GM12801 (cell line): ENCODE measurements at regions not wholly inside any gene's neighbourhood (a gene's known extent, or its start where the extent isn't known, plus 50 kb on each side); places are given as distances from the start of the nearest gene placed in this dataset.

ENCODE experiments used
- TF ChIP-seq, protein P1 (sequence below): IDR thresholded peaks from one replicate; pipeline ENCODE4 v1.5.1; 2011; ENCODE audit warnings: control low read depth; ENCODE audit not compliant: insufficient read length; ENCODE audit errors: extremely low read depth

GRCh38 chr2:118502106-118502505 is 345.3 kb downstream of the EN1 start:
- TF ChIP-seq, protein P1, sequence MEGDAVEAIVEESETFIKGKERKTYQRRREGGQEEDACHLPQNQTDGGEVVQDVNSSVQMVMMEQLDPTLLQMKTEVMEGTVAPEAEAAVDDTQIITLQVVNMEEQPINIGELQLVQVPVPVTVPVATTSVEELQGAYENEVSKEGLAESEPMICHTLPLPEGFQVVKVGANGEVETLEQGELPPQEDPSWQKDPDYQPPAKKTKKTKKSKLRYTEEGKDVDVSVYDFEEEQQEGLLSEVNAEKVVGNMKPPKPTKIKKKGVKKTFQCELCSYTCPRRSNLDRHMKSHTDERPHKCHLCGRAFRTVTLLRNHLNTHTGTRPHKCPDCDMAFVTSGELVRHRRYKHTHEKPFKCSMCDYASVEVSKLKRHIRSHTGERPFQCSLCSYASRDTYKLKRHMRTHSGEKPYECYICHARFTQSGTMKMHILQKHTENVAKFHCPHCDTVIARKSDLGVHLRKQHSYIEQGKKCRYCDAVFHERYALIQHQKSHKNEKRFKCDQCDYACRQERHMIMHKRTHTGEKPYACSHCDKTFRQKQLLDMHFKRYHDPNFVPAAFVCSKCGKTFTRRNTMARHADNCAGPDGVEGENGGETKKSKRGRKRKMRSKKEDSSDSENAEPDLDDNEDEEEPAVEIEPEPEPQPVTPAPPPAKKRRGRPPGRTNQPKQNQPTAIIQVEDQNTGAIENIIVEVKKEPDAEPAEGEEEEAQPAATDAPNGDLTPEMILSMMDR = no peak

DNA sequence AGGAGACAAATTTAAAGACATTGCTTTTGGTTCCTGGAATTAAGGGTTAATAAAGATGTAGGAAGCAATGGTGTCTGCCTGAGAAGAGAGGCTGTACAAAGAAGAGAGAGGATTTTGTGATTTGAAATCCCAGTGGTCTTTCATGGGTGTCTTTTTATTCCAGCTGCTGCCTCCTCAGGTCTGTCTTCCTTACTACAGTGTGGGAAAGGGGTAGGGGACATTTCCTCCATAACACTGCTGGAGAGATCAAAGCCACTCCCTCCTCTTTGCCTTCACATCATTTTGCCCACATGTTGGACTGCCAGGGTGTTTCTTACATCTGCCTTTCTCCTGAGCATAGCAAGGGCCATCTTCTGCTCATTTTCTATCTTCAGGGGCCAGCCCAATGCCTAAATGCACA is 348.5 kb downstream of the EN1 start:
- TF ChIP-seq, protein P1 = no peak

- TF ChIP-seq, protein P1 = no peak
Observed at GRCh38 chr2:118496870-118497611, 350.4 kb downstream of the EN1 start.

DNA sequence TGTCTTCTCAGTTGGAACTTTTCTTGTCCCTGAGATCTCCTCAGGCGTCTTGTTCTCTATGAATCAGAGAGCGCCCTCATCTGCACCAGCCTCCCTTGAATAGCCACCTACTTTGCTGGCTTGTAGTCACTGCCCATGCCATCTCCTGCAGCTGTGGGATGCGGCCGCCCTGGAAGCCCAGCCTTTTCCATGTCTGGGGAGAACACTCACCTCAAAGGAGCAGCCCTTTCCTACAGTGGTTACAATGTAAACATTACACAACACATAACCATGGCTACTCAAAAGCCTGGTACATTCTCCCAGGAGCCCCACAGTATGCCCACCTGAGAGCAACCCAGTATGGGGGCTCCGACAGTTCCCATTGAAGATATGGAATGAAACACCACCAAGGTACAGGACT is 351.0 kb downstream of the EN1 start:
- TF ChIP-seq, protein P1 = no peak

DNA sequence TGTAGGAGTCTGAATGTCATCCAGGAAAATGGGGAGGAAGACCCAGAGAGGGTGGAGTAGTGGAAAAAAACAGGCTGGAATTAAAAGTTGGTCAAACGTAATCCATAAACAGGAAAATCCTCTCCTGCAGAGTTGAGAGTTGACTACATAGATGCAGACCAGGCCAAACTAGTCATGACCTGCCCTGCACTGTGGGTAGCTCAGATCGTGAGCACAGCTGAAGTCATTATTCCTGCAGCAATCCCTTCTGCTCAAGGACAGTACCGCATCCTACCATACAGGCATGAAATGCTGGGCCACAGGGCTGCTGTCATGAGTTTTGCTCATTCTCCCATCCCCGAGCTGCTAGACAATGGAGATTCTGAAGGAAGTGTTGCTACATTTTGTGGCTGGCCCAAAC is 352.2 kb downstream of the EN1 start:
- TF ChIP-seq, protein P1 = no peak

DNA sequence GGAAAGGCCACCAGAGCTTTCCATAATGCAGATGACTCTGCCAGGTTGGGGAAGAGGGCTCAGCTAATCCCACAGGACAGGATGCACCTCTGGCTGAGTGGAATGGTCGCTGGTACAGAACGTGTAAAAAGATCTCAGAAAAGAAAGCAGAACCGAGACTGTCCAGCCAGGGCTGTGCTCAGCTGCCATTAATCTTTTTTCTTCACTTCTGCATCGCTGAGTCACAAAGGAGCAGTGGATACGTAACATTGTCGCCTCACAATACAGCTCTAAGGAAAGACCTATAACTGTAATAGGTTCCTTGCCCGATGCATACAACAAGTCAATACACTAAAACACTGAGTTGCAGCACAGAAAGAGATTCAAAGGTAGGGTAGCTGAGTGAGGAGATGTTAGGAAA is 354.2 kb downstream of the EN1 start:
- TF ChIP-seq, protein P1 = no peak

DNA sequence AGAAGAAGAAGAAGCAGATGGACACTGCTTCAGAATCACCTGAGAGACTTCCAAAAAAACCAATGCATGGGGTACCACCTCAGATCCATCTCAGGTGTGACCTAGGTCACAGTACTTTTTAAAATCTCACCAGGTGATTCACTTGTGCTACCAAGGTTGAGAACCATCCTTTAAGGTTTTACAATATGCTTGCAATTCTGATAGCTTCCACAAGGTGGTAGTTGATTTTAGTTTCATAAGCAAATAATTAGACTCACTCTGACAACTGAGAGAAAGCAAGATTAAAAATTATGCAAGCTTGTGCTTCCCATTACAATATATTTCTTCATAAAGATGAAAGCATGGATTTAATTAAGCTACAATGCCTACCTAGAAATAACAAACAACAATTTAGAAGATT is 355.1 kb downstream of the EN1 start:
- TF ChIP-seq, protein P1 = no peak
